Left ventricle myocardium inferior (tissue), 1 donor: ENCODE measurements at regions not wholly inside any gene's neighbourhood (a gene's known extent, or its start where the extent isn't known, plus 50 kb on each side); places are given as distances from the start of the nearest gene placed in this dataset.

ENCODE experiments used
- DNase-seq: peaks from one replicate; pipeline ENCODE4 v3.0.0-alpha.2; 2020
- H3K27ac ChIP-seq: fragments of 200-600 bp; replicated peaks from 2 replicates; pipeline ENCODE4 v1.8.0; 2021
- H3K27me3 ChIP-seq: fragments of 200-600 bp; 2 replicates; pipeline ENCODE4 v1.8.0; 2021; ENCODE audit warnings: low read depth
- H3K36me3 ChIP-seq: fragments of 200-600 bp; 2 replicates; pipeline ENCODE4 v1.8.0; 2021
- H3K4me1 ChIP-seq: fragments of 200-600 bp; 2 replicates; pipeline ENCODE4 v1.8.0; 2021
- H3K4me3 ChIP-seq: fragments of 200-600 bp; 2 replicates; pipeline ENCODE4 v1.8.0; 2021; ENCODE audit warnings: mild to moderate bottlenecking, moderate library complexity
- H3K9me3 ChIP-seq: fragments of 200-600 bp; replicated peaks from 2 replicates; pipeline ENCODE4 v1.8.0; 2021
- intact Hi-C: fragments of 100-400 bp; cut with micrococcal nuclease; formaldehyde crosslinking; loops from one replicate; pipeline ENCODE4 v1.11.0; 2022
- TF ChIP-seq, protein P1 (sequence below): fragments of 200-600 bp; IDR thresholded peaks from 2 replicates; pipeline ENCODE4 v1.8.0; 2021; ENCODE audit warnings: antibody characterized with exemption, mild to moderate bottlenecking, borderline replicate concordance
- donor health status: DM: no; HTN: yes; CAD: no; lungs with severe emphysema.

GRCh38 chr11:91837411-91838330 is 386.9 kb upstream of the FAT3 start:
- H3K36me3 ChIP-seq = no peaks in the 10 kb centered on the region
- no peak overlapping the region for H3K27ac ChIP-seq
- no peak for DNase-seq

DNA sequence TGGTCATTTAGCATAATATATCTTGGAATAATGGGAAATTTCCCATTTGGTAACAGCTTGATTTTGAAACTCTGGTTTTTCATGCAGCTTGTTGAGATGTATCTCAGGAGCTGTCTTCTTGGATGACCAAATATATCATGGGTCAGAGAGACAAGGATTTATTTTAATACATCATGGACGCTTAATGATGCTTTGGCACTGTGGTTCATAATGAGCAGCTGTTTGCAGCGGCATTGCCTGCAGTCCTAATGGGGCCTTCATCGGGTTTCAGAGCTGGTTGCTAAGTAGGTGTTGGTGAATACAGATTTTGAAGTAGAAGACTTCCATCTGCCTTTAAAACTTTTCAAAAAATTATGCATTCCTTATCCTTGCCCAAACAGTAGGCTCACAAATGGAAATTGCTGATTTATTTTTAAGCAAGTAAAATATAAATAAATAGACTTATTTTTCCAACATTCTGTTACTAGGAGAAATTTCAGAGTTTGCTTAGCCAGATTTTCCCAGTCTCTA is 389.5 kb upstream of the FAT3 start:
- Histone ChIP-seq H3K36me3 (no peaks in the 10 kb centered on the region), H3K9me3 (peaks cover 7% of the 10 kb centered on the region), H3K4me3 (no peak overlapping the region), H3K27ac (no peak overlapping the region), H3K27me3 (no peaks in the 10 kb centered on the region), H3K4me1 (no peaks in the 10 kb centered on the region)
- intact Hi-C loops = no loop called here
- no peak for DNase-seq
- TF ChIP-seq, protein P1, sequence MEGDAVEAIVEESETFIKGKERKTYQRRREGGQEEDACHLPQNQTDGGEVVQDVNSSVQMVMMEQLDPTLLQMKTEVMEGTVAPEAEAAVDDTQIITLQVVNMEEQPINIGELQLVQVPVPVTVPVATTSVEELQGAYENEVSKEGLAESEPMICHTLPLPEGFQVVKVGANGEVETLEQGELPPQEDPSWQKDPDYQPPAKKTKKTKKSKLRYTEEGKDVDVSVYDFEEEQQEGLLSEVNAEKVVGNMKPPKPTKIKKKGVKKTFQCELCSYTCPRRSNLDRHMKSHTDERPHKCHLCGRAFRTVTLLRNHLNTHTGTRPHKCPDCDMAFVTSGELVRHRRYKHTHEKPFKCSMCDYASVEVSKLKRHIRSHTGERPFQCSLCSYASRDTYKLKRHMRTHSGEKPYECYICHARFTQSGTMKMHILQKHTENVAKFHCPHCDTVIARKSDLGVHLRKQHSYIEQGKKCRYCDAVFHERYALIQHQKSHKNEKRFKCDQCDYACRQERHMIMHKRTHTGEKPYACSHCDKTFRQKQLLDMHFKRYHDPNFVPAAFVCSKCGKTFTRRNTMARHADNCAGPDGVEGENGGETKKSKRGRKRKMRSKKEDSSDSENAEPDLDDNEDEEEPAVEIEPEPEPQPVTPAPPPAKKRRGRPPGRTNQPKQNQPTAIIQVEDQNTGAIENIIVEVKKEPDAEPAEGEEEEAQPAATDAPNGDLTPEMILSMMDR = no peak

More at GRCh38 chr11:91837411-91838330, 386.9 kb upstream of the FAT3 start:
- Histone ChIP-seq H3K4me3 (no peak overlapping the region), H3K4me1 (no peaks in the 10 kb centered on the region), H3K9me3 (no peaks in the 10 kb centered on the region), H3K27me3 (no peaks in the 10 kb centered on the region)
- TF ChIP-seq, protein P1 = no peak
- intact Hi-C loops = no loop called here

GRCh38 chr11:91828901-91829300 is 395.7 kb upstream of the FAT3 start:
- H3K27ac ChIP-seq = no peak overlapping the region
- TF ChIP-seq, protein P1 = no peak
- H3K9me3 ChIP-seq = peaks cover 13% of the 10 kb centered on the region
- DNase-seq = no peak
- no peaks in the 10 kb centered on the region for H3K36me3 ChIP-seq
- no peaks in the 10 kb centered on the region for H3K4me1 ChIP-seq
- H3K27me3 ChIP-seq = no peaks in the 10 kb centered on the region
- intact Hi-C loops = no loop called here
- H3K4me3 ChIP-seq = no peak overlapping the region

DNA sequence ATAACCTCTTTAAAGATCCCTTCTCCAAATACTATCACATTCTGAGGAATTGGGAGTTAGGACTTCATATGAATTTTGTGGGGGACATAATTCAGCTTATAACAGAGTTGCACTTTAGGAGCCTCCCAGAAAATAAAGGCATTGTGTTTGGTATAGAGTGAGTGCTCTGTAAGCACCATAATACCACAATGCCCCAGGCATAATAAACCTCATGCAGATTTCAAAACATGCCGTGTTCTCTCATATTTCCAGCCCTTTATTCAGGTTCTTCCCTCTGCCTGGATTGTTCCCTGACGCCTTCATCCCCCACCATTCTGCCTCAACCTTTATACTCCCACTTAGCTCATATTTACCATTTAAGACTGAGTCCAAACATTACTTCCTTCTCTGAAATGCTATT is 398.8 kb upstream of the FAT3 start:
- no peak overlapping the region for H3K4me3 ChIP-seq
- H3K27ac ChIP-seq = no peak overlapping the region
- H3K9me3 ChIP-seq = peaks cover 9% of the 10 kb centered on the region
- no peaks in the 10 kb centered on the region for H3K27me3 ChIP-seq
- intact Hi-C loops = no loop called here
- no peaks in the 10 kb centered on the region for H3K36me3 ChIP-seq
- no peak for DNase-seq
- TF ChIP-seq, protein P1 = no peak
- no peaks in the 10 kb centered on the region for H3K4me1 ChIP-seq

- no peak for DNase-seq
- H3K27ac ChIP-seq = no peak overlapping the region
- no peaks in the 10 kb centered on the region for H3K9me3 ChIP-seq
- TF ChIP-seq, protein P1 = no peak
- H3K27me3 ChIP-seq = no peaks in the 10 kb centered on the region
- no peaks in the 10 kb centered on the region for H3K4me1 ChIP-seq
- no peaks in the 10 kb centered on the region for H3K36me3 ChIP-seq
- intact Hi-C loops = no loop called here
- H3K4me3 ChIP-seq = no peak overlapping the region
These were observed 401.3 kb upstream of the FAT3 start for GRCh38 chr11:91823252-91823830.
